ENCODE measurements at regions not wholly inside any gene's neighbourhood (a gene's known extent, or its start where the extent isn't known, plus 50 kb on each side); places are given as distances from the start of the nearest gene placed in this dataset.
A peak's percentile ranks its signal among the peaks of the same experiment; 100 is the strongest.
"Not testable (repeated sequence)": the region's sequence is repeated elsewhere in the genome, so short reads cannot be mapped to it uniquely, and the experiment has no call there.

DNA sequence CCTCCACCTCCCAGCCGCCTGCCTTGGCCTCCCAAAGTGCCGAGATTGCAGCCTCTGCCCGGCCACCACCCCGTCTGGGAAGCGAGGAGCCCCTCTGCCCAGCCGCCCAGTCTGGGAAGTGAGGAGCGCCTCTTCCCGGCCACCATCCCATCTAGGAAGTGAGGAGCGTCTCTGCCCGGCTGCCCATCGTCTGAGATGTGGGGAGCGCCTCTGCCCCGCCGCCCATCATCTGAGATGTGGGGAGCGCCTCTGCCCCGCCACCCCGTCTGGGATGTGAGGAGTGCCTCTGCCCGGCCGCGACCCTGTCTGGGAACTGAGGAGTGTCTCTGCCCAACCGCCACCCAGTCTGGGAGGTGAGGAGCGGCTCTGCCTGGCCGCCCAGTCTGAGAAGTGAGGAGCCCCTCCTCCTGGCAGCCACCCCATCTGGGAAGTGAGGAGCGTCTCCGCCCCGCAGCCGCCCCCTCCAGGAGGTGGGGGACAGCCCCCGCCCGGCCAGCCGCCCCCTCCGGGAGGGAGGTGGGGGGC, 296.3 kb downstream of the HNRNPD start:
- DNase-seq (ENCODE audit: low spot score) = not testable (repeated sequence)

GRCh38 chr4:82076809-82077208, 297.0 kb downstream of the HNRNPD start:
- no peak for DNase-seq (ENCODE audit: low spot score)

GRCh38 chr4:82076359-82076758, 297.4 kb downstream of the HNRNPD start:
- no peak for DNase-seq (ENCODE audit: low spot score)

GRCh38 chr4:82071951-82072350, 301.8 kb downstream of the HNRNPD start:
- DNase-seq (ENCODE audit: low spot score) = no peak

DNA sequence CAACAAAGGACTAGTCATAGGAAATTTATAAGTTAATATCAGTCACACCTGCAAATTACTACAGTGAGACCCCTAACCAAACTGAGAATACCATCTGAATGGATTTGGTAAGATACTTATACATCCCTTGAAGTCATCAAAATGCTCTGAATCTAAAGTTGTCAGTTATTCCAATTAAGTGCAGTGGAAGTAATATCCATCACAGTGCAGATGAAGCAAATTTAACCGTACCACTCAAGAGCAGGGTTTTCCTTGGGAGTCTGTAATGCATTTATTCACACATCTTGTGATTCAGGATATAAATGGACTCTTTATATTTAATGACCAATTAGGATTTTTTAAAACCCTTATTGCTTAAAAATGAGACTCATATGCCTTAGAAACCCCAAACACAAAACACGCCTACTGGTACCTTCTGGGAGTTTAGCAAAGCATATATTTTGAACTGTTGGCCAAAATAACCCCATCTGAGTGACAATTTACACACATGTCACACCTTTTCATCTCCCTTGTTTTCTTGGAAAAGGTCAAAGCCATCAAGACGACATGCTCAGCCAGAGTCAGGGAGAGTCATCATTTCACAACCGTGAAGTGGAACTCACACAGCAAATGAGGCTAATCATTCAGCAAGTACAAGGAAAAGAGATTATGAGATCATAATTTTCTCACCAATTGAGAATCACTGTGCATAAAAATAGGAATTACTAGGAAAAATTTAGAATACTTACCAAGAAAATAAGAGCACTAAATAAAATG, 303.7 kb downstream of the HNRNPD start:
- no peak for DNase-seq (ENCODE audit: low spot score)

- no peak for DNase-seq (ENCODE audit: low spot score)
Observed at GRCh38 chr4:82063017-82063416, 310.8 kb downstream of the HNRNPD start.

GRCh38 chr4:82057990-82058544, 315.7 kb downstream of the HNRNPD start:
- DNase-seq (ENCODE audit: low spot score) = no peak

- no peak for DNase-seq (ENCODE audit: low spot score)
Observed at GRCh38 chr4:82055156-82055555, 318.6 kb downstream of the HNRNPD start.

DNA sequence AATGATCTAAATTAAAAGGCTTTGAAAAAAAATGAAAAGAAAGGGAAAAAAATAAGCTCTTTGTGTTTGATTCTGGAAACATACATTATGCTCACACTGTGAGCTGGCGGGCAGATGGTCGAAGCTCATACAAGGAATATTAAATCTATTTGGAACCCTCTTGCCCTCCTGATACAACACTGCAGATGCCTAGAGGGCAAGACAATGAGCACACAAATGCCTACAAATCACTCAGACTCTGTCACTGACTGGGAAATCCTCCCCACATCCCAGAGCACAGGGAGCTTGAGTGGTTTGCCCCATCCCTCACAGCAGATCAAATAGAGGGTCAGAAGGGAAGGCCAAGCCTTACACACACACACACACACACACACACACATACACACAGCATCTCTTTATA, 320.4 kb downstream of the HNRNPD start:
- no peak for DNase-seq (ENCODE audit: low spot score)

DNA sequence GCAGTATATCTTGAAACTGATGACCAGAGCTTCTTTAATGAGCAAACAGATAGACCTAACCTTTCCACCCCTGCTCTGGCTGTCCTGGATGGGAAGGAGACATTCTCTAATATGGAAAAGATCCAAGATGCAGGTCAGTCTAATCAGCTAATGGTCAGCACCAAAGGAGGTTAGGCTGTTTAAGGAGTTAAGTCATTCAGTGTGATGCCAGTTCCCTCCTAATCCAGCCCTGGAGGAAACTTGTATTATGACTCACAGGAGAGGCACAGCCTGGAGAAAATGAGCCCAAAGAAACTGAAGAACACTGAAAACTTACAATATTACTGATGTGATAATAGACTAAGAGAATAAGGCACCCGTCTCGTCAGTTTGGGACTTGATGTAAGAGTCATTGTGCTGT, 323.0 kb downstream of the HNRNPD start:
- no peak for DNase-seq (ENCODE audit: low spot score)

- DNase-seq (ENCODE audit: low spot score) = no peak
Observed at GRCh38 chr4:82049294-82049693, 324.5 kb downstream of the HNRNPD start.

GRCh38 chr4:82047731-82048130, 326.1 kb downstream of the HNRNPD start:
- no peak for DNase-seq (ENCODE audit: low spot score)

- no peak for DNase-seq (ENCODE audit: low spot score)
Observed at GRCh38 chr4:82046796-82047195, 327.0 kb downstream of the HNRNPD start.

- DNase-seq (ENCODE audit: low spot score) = no peak
Observed at GRCh38 chr4:82045267-82045666, 328.5 kb downstream of the HNRNPD start.

DNA sequence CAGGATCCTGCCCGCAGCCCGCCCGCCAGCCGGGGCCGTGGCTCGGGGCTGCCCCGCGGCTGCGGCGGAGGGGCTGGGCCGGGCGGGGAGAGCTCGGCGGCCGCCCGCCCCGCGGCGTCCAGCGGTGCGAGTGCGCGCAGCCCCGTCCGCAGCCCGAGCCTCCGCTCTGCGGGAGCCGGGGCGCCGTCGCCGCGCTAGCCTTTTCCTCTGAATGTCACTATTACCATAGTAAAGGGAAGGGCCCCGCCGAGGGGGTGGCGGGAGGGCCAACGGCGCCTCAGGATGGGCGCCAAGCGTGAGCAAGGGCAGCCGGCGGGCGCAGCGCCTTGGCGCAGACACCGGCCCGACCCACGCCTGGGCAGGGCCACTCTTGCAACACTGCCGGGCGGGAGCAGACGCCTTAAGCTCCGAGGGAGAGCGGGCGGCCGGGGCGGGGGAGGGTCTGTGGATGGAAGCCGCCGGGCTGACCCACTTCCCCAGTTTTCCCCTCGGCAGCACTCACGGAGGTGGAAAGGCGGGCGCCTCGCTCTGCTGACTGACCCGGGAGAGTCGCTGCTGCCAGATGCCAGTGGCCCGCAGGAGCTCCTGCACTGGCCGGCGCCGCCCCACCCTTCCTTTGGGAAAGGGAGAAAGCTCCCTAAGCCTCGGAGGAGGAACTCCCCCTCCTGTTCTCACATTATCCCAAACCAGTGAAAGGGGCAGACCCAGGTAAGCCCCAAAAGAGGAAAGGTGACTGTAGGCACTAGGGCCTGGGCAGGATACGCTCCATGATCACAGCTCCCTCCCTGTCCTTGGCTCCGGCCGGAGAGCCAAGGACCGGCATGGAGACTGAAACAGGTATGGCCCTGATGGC, 329.4 kb downstream of the HNRNPD start:
- peak; percentile 41 for DNase-seq (ENCODE audit: low spot score)

DNA sequence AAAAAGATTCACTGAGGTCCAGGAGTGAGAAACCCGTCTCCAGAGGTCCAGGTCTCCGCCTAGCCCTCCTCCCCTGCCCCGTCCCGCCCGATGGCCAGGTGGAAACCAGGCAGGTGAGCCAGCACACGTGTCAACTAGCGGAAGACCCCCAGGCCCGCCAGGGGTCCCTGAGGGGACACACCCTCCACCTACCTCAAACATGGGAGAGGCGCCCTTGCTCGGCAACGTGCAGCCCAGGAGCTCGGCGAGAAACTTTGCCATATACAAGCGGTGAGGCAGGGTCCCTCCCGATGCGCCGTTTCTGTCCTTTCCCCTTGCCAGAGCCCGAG, 330.0 kb downstream of the HNRNPD start:
- DNase-seq (ENCODE audit: low spot score) = no peak

- DNase-seq (ENCODE audit: low spot score) = no peak
Observed at GRCh38 chr4:82043081-82043808, 330.5 kb downstream of the HNRNPD start.

- DNase-seq (ENCODE audit: low spot score) = no peak
Observed at GRCh38 chr4:82042042-82042441, 331.7 kb downstream of the HNRNPD start.

- no peak for DNase-seq (ENCODE audit: low spot score)
Observed at GRCh38 chr4:82038936-82039335, 334.9 kb downstream of the HNRNPD start.

GRCh38 chr4:82036181-82036580, 337.6 kb downstream of the HNRNPD start:
- DNase-seq (ENCODE audit: low spot score) = no peak

- no peak for DNase-seq (ENCODE audit: low spot score)
Observed at GRCh38 chr4:82034878-82035277, 338.9 kb downstream of the HNRNPD start.

DNA sequence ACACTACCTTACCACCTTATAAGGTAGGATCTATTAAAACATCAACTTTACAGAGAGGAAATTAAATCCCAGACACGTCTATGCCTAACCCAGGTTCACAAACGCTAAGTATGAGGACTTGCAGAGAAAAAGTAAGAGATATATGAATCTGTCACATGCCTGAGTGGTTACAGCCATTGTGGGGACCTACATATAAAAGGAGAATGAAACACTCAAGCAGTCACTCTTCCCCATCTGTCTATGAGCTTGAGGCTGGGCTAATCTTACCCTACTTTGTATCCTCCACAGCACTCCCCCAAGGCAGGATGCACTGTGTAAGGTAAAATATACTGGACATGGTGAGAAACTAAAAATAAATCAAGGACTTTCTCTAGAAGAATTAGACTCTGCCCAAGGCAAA, 339.9 kb downstream of the HNRNPD start:
- DNase-seq (ENCODE audit: low spot score) = no peak
